ENCODE measurements at regions not wholly inside any gene's neighbourhood (a gene's known extent, or its start where the extent isn't known, plus 50 kb on each side); places are given as distances from the start of the nearest gene placed in this dataset.

GRCh38 chr17:77899498-77899897 lies 59.0 kb upstream of the TNRC6C start:
- DNase-seq, result peak; percentile 94

- no peak for DNase-seq
These were observed 57.0 kb upstream of the TNRC6C start for GRCh38 chr17:77901481-77901880.

- DNase-seq, result no peak
These were observed 53.2 kb upstream of the TNRC6C start for GRCh38 chr17:77905266-77905665.

GRCh38 chr17:77905766-77906165 lies 52.7 kb upstream of the TNRC6C start:
- DNase-seq, result no peak

DNA sequence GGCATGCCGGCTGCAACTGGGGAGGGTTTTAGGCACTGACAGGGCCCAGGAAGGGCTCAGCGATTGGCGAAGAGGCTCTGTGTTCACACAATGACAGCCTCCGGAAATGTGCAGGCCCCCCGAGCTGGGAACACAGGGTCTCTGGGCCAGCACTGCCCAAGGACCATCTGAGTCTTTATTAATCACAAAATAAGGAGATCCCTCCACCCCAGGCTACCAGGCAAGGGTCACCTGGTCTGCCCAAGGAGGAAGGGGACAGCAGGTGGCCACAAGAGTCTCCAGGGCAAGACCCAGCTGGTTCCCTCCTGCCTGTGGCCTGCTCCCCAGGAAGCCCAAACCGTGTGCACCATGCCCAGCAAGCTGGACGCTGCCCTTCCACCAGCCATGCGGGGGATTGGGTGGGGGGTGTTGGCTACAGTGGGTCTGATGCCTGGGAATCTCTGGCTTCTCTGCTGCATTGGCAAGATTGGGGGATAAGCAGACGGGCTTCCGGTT lies 52.1 kb upstream of the TNRC6C start:
- no peak for DNase-seq

DNA sequence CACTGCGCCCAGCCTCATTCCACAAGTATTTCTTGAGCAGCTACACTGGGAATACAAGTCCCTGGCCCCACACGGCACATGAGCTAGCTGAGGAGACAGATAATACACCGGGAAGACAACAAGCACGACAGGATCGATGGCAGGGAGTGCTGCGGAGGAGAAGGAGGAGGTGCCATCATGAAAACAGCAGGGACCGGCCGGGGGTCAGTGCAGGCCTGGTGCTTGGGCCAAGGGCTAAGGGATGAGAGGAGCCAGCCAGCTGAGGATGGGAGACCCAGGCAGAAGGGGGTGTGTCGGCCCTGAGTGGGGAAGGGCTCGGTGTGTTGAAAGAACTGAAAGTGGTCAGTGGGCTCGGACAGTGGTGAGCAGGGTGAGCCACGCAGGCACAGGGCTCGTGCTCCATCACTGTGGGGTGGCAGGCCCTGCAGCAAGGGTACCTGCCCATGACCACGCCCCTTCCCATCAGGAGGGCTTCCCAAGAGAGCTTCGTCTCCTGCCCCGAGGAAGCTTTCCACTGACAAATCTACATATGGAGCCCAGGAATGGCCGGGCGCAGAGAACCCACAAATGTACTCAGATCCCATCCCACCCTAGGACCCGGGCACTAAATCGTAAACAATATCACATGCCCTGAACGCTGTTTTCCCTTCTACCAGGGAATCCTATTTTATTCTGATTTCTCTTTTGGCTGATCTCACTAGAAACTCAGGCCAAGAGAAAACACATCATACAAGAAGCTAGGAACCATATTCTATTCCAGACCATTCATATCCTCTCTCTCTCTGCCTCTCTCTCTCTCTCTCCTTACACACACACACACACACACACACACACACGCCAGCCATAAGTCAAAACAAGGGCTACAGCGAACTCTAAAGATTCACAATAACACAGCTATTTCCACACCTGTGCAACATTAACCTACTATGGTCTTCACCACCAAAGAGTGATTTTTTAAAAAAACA lies 50.7 kb upstream of the TNRC6C start:
- DNase-seq, result no peak

- no peak for DNase-seq
These were observed 50.0 kb upstream of the TNRC6C start for GRCh38 chr17:77908501-77908900.

All from DMS79 (cell line).